ENCODE measurements at regions not wholly inside any gene's neighbourhood (a gene's known extent, or its start where the extent isn't known, plus 50 kb on each side); places are given as distances from the start of the nearest gene placed in this dataset.

GRCh38 chr5:10034001-10034400, 215.7 kb downstream of the ATPSCKMT start:
- TF ChIP-seq CTCF (optimal IDR thresholded peaks at IDR 0.05 in 1 of 3, IDR thresholded peaks at IDR 0.05 in 1 of 3, conservative IDR thresholded peaks at IDR 0.05 in 1 of 3; ENCODE audit: extremely low read depth in 1 of 3, insufficient read depth in 2 of 3, low read length in 3 of 3) (no peak), EZH2 (IDR thresholded peaks at IDR 0.05; ENCODE audit: low read length) (no peak)
